Parathyroid adenoma (tissue), 2 donors: ENCODE measurements at regions not wholly inside any gene's neighbourhood (a gene's known extent, or its start where the extent isn't known, plus 50 kb on each side); places are given as distances from the start of the nearest gene placed in this dataset.

Source experiments
- H2AFZ ChIP-seq: fragments of 300-600 bp; sonication (generic); one replicate; pipeline ENCODE4 v1.7.0; 2017; ENCODE audit warnings: antibody characterized with exemption, mild to moderate bottlenecking
- H3K27ac ChIP-seq: fragments of 300-600 bp; sonication (generic); one replicate; pipeline ENCODE4 v1.7.0; 2017
- H3K27me3 ChIP-seq: fragments of 300-600 bp; sonication (generic); one replicate; pipeline ENCODE4 v1.7.0; 2017; ENCODE audit warnings: low read length; ENCODE audit not compliant: control insufficient read depth, insufficient read depth
- H3K36me3 ChIP-seq: fragments of 300-600 bp; sonication (generic); one replicate; pipeline ENCODE4 v1.7.0; 2017; ENCODE audit warnings: low read length; ENCODE audit not compliant: control insufficient read depth, insufficient read depth
- H3K4me1 ChIP-seq: fragments of 300-600 bp; sonication (generic); one replicate; pipeline ENCODE4 v1.7.0; 2017; ENCODE audit warnings: control low read depth
- H3K4me2 ChIP-seq: fragments of 300-600 bp; sonication (generic); one replicate; pipeline ENCODE4 v1.7.0; 2017; ENCODE audit warnings: low read length
- H3K4me3 ChIP-seq: fragments of 300-600 bp; sonication (generic); one replicate; pipeline ENCODE4 v1.7.0; 2017; ENCODE audit warnings: low read depth, low read length
- H3K79me2 ChIP-seq: fragments of 300-600 bp; sonication (generic); one replicate; pipeline ENCODE4 v1.7.0; 2017; ENCODE audit warnings: control low read depth
- H3K9ac ChIP-seq: fragments of 300-600 bp; sonication (generic); one replicate; pipeline ENCODE4 v1.7.0; 2017; ENCODE audit warnings: mild to moderate bottlenecking
- H3K9me3 ChIP-seq: fragments of 300-600 bp; sonication (generic); one replicate; pipeline ENCODE4 v1.7.0; 2017; ENCODE audit warnings: low read length; ENCODE audit not compliant: control insufficient read depth
- TF ChIP-seq, protein P1 (sequence below): fragments of 300-600 bp; sonication (generic); IDR thresholded peaks from one replicate; pipeline ENCODE4 v1.7.0; 2017; ENCODE audit warnings: antibody characterized with exemption, mild to moderate bottlenecking
- donor health status: primary hyperparathyroidism.

- H3K9ac ChIP-seq: no peak overlapping the region
- no peak overlapping the region for H3K4me3 ChIP-seq
- no peaks in the 10 kb centered on the region for H3K27me3 ChIP-seq
- TF ChIP-seq, protein P1, sequence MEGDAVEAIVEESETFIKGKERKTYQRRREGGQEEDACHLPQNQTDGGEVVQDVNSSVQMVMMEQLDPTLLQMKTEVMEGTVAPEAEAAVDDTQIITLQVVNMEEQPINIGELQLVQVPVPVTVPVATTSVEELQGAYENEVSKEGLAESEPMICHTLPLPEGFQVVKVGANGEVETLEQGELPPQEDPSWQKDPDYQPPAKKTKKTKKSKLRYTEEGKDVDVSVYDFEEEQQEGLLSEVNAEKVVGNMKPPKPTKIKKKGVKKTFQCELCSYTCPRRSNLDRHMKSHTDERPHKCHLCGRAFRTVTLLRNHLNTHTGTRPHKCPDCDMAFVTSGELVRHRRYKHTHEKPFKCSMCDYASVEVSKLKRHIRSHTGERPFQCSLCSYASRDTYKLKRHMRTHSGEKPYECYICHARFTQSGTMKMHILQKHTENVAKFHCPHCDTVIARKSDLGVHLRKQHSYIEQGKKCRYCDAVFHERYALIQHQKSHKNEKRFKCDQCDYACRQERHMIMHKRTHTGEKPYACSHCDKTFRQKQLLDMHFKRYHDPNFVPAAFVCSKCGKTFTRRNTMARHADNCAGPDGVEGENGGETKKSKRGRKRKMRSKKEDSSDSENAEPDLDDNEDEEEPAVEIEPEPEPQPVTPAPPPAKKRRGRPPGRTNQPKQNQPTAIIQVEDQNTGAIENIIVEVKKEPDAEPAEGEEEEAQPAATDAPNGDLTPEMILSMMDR: no peak
- H3K4me2 ChIP-seq: no peak overlapping the region
- H3K9me3 ChIP-seq: no peaks in the 10 kb centered on the region
- peaks cover 5% of the 10 kb centered on the region for H3K4me1 ChIP-seq
- H3K27ac ChIP-seq: no peak overlapping the region
- no peaks in the 10 kb centered on the region for H3K36me3 ChIP-seq
- H3K79me2 ChIP-seq: no peaks in the 10 kb centered on the region
- H2AFZ ChIP-seq: no peak overlapping the region
These were observed 88.6 kb downstream of the LIPG start for GRCh38 chr18:49650426-49650891.

GRCh38 chr18:49648811-49649210 is 87.0 kb downstream of the LIPG start:
- Histone ChIP-seq H3K27ac (no peak overlapping the region), H3K27me3 (no peaks in the 10 kb centered on the region), H3K4me1 (peaks cover 5% of the 10 kb centered on the region), H3K9ac (no peak overlapping the region), H3K79me2 (no peaks in the 10 kb centered on the region), H2AFZ (no peak overlapping the region), H3K4me2 (no peak overlapping the region), H3K4me3 (no peak overlapping the region), H3K9me3 (no peaks in the 10 kb centered on the region), H3K36me3 (no peaks in the 10 kb centered on the region)
- TF ChIP-seq, protein P1: no peak
